Activated naive CD8-positive, alpha-beta T cell treated with anti-CD3 and anti-CD28 coated beads for 36 hours (primary cell): ENCODE measurements at regions not wholly inside any gene's neighbourhood (a gene's known extent, or its start where the extent isn't known, plus 50 kb on each side); places are given as distances from the start of the nearest gene placed in this dataset.
A peak's percentile ranks its signal among the peaks of the same experiment; 100 is the strongest.
"Not testable (repeated sequence)": the region's sequence is repeated elsewhere in the genome, so short reads cannot be mapped to it uniquely, and the experiment has no call there.

Experiments
- DNase-seq: peaks from one replicate; pipeline ENCODE4 v3.0.0; 2021
- H3K27ac Mint-ChIP-seq: one replicate; pipeline ENCODE4 v1.8.0; 2022; ENCODE audit warnings: mild to moderate bottlenecking, moderate library complexity, mixed read lengths
- H3K27me3 Mint-ChIP-seq: one replicate; pipeline ENCODE4 v1.8.0; 2022; ENCODE audit warnings: mild to moderate bottlenecking, mixed read lengths
- H3K36me3 Mint-ChIP-seq: one replicate; pipeline ENCODE4 v1.8.0; 2021; ENCODE audit warnings: mild to moderate bottlenecking, mixed read lengths
- H3K4me1 Mint-ChIP-seq: one replicate; pipeline ENCODE4 v1.8.0; 2021; ENCODE audit warnings: mixed read lengths
- H3K4me3 Mint-ChIP-seq: one replicate; pipeline ENCODE4 v1.8.0; 2022; ENCODE audit warnings: mild to moderate bottlenecking, moderate library complexity, mixed read lengths
- H3K9me3 Mint-ChIP-seq: one replicate; pipeline ENCODE4 v1.8.0; 2022; ENCODE audit warnings: mixed read lengths

GRCh38 chr12:11968048-11968383, 102.7 kb upstream of the BCL2L14 start:
- Mint-ChIP-seq H3K27ac (no peak overlapping the region), H3K36me3 (no peaks in the 10 kb centered on the region), H3K9me3 (peaks cover 3% of the 10 kb centered on the region), H3K27me3 (no peaks in the 10 kb centered on the region), H3K4me1 (no peaks in the 10 kb centered on the region), H3K4me3 (no peak overlapping the region)
- DNase-seq: no peak

GRCh38 chr12:11968516-11968915, 102.2 kb upstream of the BCL2L14 start:
- Mint-ChIP-seq H3K4me3 (no peak overlapping the region), H3K27me3 (no peaks in the 10 kb centered on the region), H3K27ac (no peak overlapping the region), H3K36me3 (no peaks in the 10 kb centered on the region), H3K4me1 (no peaks in the 10 kb centered on the region), H3K9me3 (peaks cover 3% of the 10 kb centered on the region)
- DNase-seq: no peak

GRCh38 chr12:11969437-11970154, 101.1 kb upstream of the BCL2L14 start:
- no peak overlapping the region for H3K27ac Mint-ChIP-seq
- H3K9me3 Mint-ChIP-seq: peaks cover 3% of the 10 kb centered on the region
- H3K36me3 Mint-ChIP-seq: no peaks in the 10 kb centered on the region
- H3K27me3 Mint-ChIP-seq: no peaks in the 10 kb centered on the region
- no peaks in the 10 kb centered on the region for H3K4me1 Mint-ChIP-seq
- DNase-seq: no peak
- no peak overlapping the region for H3K4me3 Mint-ChIP-seq

GRCh38 chr12:11970155-11970520, 100.6 kb upstream of the BCL2L14 start:
- Mint-ChIP-seq H3K9me3 (peaks cover 3% of the 10 kb centered on the region), H3K4me3 (no peak overlapping the region), H3K27me3 (no peaks in the 10 kb centered on the region), H3K36me3 (no peaks in the 10 kb centered on the region), H3K4me1 (no peaks in the 10 kb centered on the region), H3K27ac (no peak overlapping the region)
- DNase-seq: no peak

GRCh38 chr12:11973396-11973795, 97.3 kb upstream of the BCL2L14 start:
- Mint-ChIP-seq H3K4me1 (no peaks in the 10 kb centered on the region), H3K36me3 (peaks cover 1% of the 10 kb centered on the region), H3K27ac (no peak overlapping the region), H3K9me3 (peaks cover 3% of the 10 kb centered on the region), H3K4me3 (no peak overlapping the region), H3K27me3 (no peaks in the 10 kb centered on the region)
- DNase-seq: no peak

- Mint-ChIP-seq H3K4me3 (no peak overlapping the region), H3K27me3 (no peaks in the 10 kb centered on the region), H3K9me3 (peaks cover 8% of the 10 kb centered on the region), H3K36me3 (peaks cover 9% of the 10 kb centered on the region), H3K4me1 (peaks cover 19% of the 10 kb centered on the region), H3K27ac (no peak overlapping the region)
- DNase-seq: no peak
Measured at GRCh38 chr12:11976005-11976404, 94.7 kb upstream of the BCL2L14 start.

- DNase-seq: no peak
- H3K27ac Mint-ChIP-seq: peak overlapping the region; percentile 10
- H3K9me3 Mint-ChIP-seq: peaks cover 19% of the 10 kb centered on the region
- peaks cover 21% of the 10 kb centered on the region for H3K36me3 Mint-ChIP-seq
- no peaks in the 10 kb centered on the region for H3K27me3 Mint-ChIP-seq
- H3K4me3 Mint-ChIP-seq: no peak overlapping the region
- peaks cover 38% of the 10 kb centered on the region for H3K4me1 Mint-ChIP-seq
Measured at GRCh38 chr12:11978726-11979384, 91.9 kb upstream of the BCL2L14 start.

GRCh38 chr12:11980115-11980514, 90.6 kb upstream of the BCL2L14 start:
- H3K4me1 Mint-ChIP-seq: peaks cover 38% of the 10 kb centered on the region
- DNase-seq: no peak
- no peaks in the 10 kb centered on the region for H3K27me3 Mint-ChIP-seq
- H3K4me3 Mint-ChIP-seq: no peak overlapping the region
- H3K9me3 Mint-ChIP-seq: peaks cover 21% of the 10 kb centered on the region
- peaks cover 22% of the 10 kb centered on the region for H3K36me3 Mint-ChIP-seq
- peak overlapping the region; percentile 91 for H3K27ac Mint-ChIP-seq

- H3K27me3 Mint-ChIP-seq: no peaks in the 10 kb centered on the region
- DNase-seq: peak; percentile 43
- peak overlapping the region; percentile 14 for H3K4me3 Mint-ChIP-seq
- H3K9me3 Mint-ChIP-seq: peaks cover 23% of the 10 kb centered on the region
- peaks cover 44% of the 10 kb centered on the region for H3K4me1 Mint-ChIP-seq
- peak overlapping the region; percentile 91 for H3K27ac Mint-ChIP-seq
- H3K36me3 Mint-ChIP-seq: peaks cover 23% of the 10 kb centered on the region
Measured at GRCh38 chr12:11981121-11981733, 89.5 kb upstream of the BCL2L14 start.

GRCh38 chr12:11984417-11984816, 86.3 kb upstream of the BCL2L14 start:
- no peak for DNase-seq
- Mint-ChIP-seq H3K36me3 (peaks cover 24% of the 10 kb centered on the region), H3K27ac (no peak overlapping the region), H3K4me3 (no peak overlapping the region), H3K27me3 (no peaks in the 10 kb centered on the region), H3K9me3 (peaks cover 27% of the 10 kb centered on the region), H3K4me1 (peaks cover 38% of the 10 kb centered on the region)

GRCh38 chr12:11986165-11986564, 84.6 kb upstream of the BCL2L14 start:
- H3K36me3 Mint-ChIP-seq: peaks cover 17% of the 10 kb centered on the region
- H3K27ac Mint-ChIP-seq: no peak overlapping the region
- no peaks in the 10 kb centered on the region for H3K27me3 Mint-ChIP-seq
- H3K9me3 Mint-ChIP-seq: peaks cover 22% of the 10 kb centered on the region
- no peak overlapping the region for H3K4me3 Mint-ChIP-seq
- peaks cover 24% of the 10 kb centered on the region for H3K4me1 Mint-ChIP-seq
- DNase-seq: no peak

- Mint-ChIP-seq H3K9me3 (peaks cover 21% of the 10 kb centered on the region), H3K27ac (no peak overlapping the region), H3K4me3 (no peak overlapping the region), H3K36me3 (peaks cover 11% of the 10 kb centered on the region), H3K27me3 (no peaks in the 10 kb centered on the region), H3K4me1 (peaks cover 8% of the 10 kb centered on the region)
- no peak for DNase-seq
Measured at GRCh38 chr12:11987901-11988300, 82.8 kb upstream of the BCL2L14 start.

GRCh38 chr12:11991604-11992003, 79.1 kb upstream of the BCL2L14 start:
- no peaks in the 10 kb centered on the region for H3K27me3 Mint-ChIP-seq
- peaks cover 8% of the 10 kb centered on the region for H3K9me3 Mint-ChIP-seq
- no peak for DNase-seq
- H3K4me1 Mint-ChIP-seq: no peaks in the 10 kb centered on the region
- H3K27ac Mint-ChIP-seq: no peak overlapping the region
- H3K4me3 Mint-ChIP-seq: no peak overlapping the region
- peaks cover 4% of the 10 kb centered on the region for H3K36me3 Mint-ChIP-seq

GRCh38 chr12:11992515-11992914, 78.2 kb upstream of the BCL2L14 start:
- no peak overlapping the region for H3K27ac Mint-ChIP-seq
- no peaks in the 10 kb centered on the region for H3K4me1 Mint-ChIP-seq
- H3K4me3 Mint-ChIP-seq: no peak overlapping the region
- H3K27me3 Mint-ChIP-seq: no peaks in the 10 kb centered on the region
- no peak for DNase-seq
- peaks cover 5% of the 10 kb centered on the region for H3K9me3 Mint-ChIP-seq
- H3K36me3 Mint-ChIP-seq: peaks cover 5% of the 10 kb centered on the region

- peaks cover 13% of the 10 kb centered on the region for H3K36me3 Mint-ChIP-seq
- peak; percentile 40 for DNase-seq
- H3K27me3 Mint-ChIP-seq, H3K9me3 Mint-ChIP-seq, H3K4me3 Mint-ChIP-seq: not testable (repeated sequence)
- peaks cover 15% of the 10 kb centered on the region for H3K4me1 Mint-ChIP-seq
- peak overlapping the region; percentile 72 for H3K27ac Mint-ChIP-seq
Measured at GRCh38 chr12:11998307-11998943, 72.3 kb upstream of the BCL2L14 start.
